Psoas muscle (tissue), 7 donors: ENCODE measurements at regions not wholly inside any gene's neighbourhood (a gene's known extent, or its start where the extent isn't known, plus 50 kb on each side); places are given as distances from the start of the nearest gene placed in this dataset.

Experiments
- ATAC-seq, 4 donors: fragments of 200-7000 bp; cut with Tn5 transposase; one replicate each; pipeline ENCODE4 v1.9.1; 2020; ENCODE audit warnings: moderate library complexity in 3 of 4, mild to moderate bottlenecking in 2 of 4
- DNase-seq, 2 donors: peaks; one replicate each; pipeline ENCODE4 v3.0.0-alpha.2; 2020
- H3K27ac ChIP-seq: fragments of 200-600 bp; one replicate; pipeline ENCODE4 v1.8.0; 2022
- H3K27me3 ChIP-seq, 3 donors: fragments of 200-600 bp in 1 of 3; one replicate each; pipeline versions ENCODE4 v1.6.1 to v1.8.0; 2013 to 2022; ENCODE audit warnings: low read length in 2 of 3, mild to moderate bottlenecking in 2 of 3, moderate library complexity in 1 of 3; ENCODE audit not compliant: insufficient read depth in 3 of 3
- H3K36me3 ChIP-seq, 2 donors: fragments of 200-600 bp in 1 of 2; one replicate each; pipeline versions ENCODE4 v1.6.1 to v1.8.0; 2013 to 2022; ENCODE audit warnings: low read depth in 1 of 2, mild to moderate bottlenecking in 1 of 2, moderate library complexity in 1 of 2; ENCODE audit not compliant: insufficient read depth in 1 of 2
- H3K4me1 ChIP-seq: fragments of 200-600 bp; one replicate; pipeline ENCODE4 v1.8.0; 2022
- H3K4me3 ChIP-seq: fragments of 200-600 bp; one replicate; pipeline ENCODE4 v1.8.0; 2022; ENCODE audit warnings: mild to moderate bottlenecking
- H3K9me3 ChIP-seq: fragments of 200-600 bp; one replicate; pipeline ENCODE4 v1.8.0; 2022
- CTCF ChIP-seq: fragments of 200-600 bp; IDR thresholded peaks from one replicate; pipeline ENCODE4 v1.8.0; 2022; ENCODE audit warnings: antibody characterized with exemption
- WGBS, 3 donors: extraction: QIAGEN DNeasy Blood & Tissue Kit; methylation state at CpG; one replicate each; pipeline versions ENCODE4 v1.1.6 to v1.1.7; 2013; 5-methylcytosine and 5-hydroxymethylcytosine counted together
- intact Hi-C, 2 donors: fragments of 100-400 bp; cut with DNase I; formaldehyde crosslinking; loops; one replicate each; pipeline versions ENCODE4 v1.11.0 to v1.14.2; 2022
- donor health status: healthy with polysubstance abuse.
- donor health status: DM: no; HTN: no; CAD: no; lungs with moderate emphysema.
- donor health status: Bipolar disorder and iron deficiency.
- donor health status: healthy.
- donor health status: DM: yes; HTN: yes; CAD: no.
- donor health status: DM: no; HTN: no; CAD: no.
- donor health status: DM: yes; HTN: yes; CAD: no.

GRCh38 chr12:91857813-91858542, 287.7 kb downstream of the BTG1 start:
- Histone ChIP-seq H3K4me1 (no peaks in the 10 kb centered on the region), H3K36me3 (no peaks in the 10 kb centered on the region), H3K27me3 (no peaks in the 10 kb centered on the region), H3K9me3 (no peaks in the 10 kb centered on the region), H3K27ac (no peak overlapping the region), H3K4me3 (no peak overlapping the region)
- DNase-seq (no peak), ATAC-seq (no peak)
- intact Hi-C loops: no loop called here
- WGBS, 3 donors: 83 to 87% (median 87%) methylated on average over 3 of the region's 3 CpGs
- TF ChIP-seq CTCF: no peak

GRCh38 chr12:91854725-91855124, 290.9 kb downstream of the BTG1 start:
- Histone ChIP-seq H3K27me3 (no peaks in the 10 kb centered on the region), H3K4me3 (no peak overlapping the region), H3K27ac (no peak overlapping the region), H3K36me3 (no peaks in the 10 kb centered on the region), H3K9me3 (no peaks in the 10 kb centered on the region), H3K4me1 (no peaks in the 10 kb centered on the region)
- no peak for TF ChIP-seq CTCF
- no peak for DNase-seq
- peak in 2 of 4 donors; percentile 21 to 30 for ATAC-seq
- intact Hi-C loops: no loop called here
- WGBS, 3 donors: 0 to 17% (median 1%) methylated on average over 1 of the region's 1 CpG

- 88 to 93% (median 90%) methylated on average over 5 of the region's 5 CpGs for WGBS, 3 donors
- Histone ChIP-seq H3K4me1 (no peaks in the 10 kb centered on the region), H3K4me3 (no peak overlapping the region), H3K36me3 (no peaks in the 10 kb centered on the region), H3K9me3 (no peaks in the 10 kb centered on the region), H3K27ac (no peak overlapping the region), H3K27me3 (no peaks in the 10 kb centered on the region)
- ATAC-seq (no peak), DNase-seq (no peak)
- no peak for TF ChIP-seq CTCF
- intact Hi-C loops: no loop called here
Measured at GRCh38 chr12:91853350-91854127, 292.1 kb downstream of the BTG1 start.

GRCh38 chr12:91852634-91853033, 293.0 kb downstream of the BTG1 start:
- 73 to 81% (median 79%) methylated on average over 2 of the region's 2 CpGs for WGBS, 3 donors
- TF ChIP-seq CTCF: no peak
- Histone ChIP-seq H3K4me3 (no peak overlapping the region), H3K9me3 (no peaks in the 10 kb centered on the region), H3K27ac (no peak overlapping the region), H3K4me1 (no peaks in the 10 kb centered on the region), H3K36me3 (no peaks in the 10 kb centered on the region), H3K27me3 (no peaks in the 10 kb centered on the region)
- intact Hi-C loops: no loop called here
- DNase-seq (no peak), ATAC-seq (no peak)
